Adrenal gland (tissue), 5 donors: ENCODE measurements at regions not wholly inside any gene's neighbourhood (a gene's known extent, or its start where the extent isn't known, plus 50 kb on each side); places are given as distances from the start of the nearest gene placed in this dataset.

Source experiments
- POLR2A ChIP-seq, 2 donors: fragments of 450-650 bp; IDR thresholded peaks; one replicate each; pipeline ENCODE4 v1.6.1; 2017; ENCODE audit warnings: antibody characterized with exemption in 2 of 2, mild to moderate bottlenecking in 2 of 2, moderate library complexity in 1 of 2
- TF ChIP-seq, protein P1 (sequence below), 6 experiments: fragments of 450-650 bp in 4 of 6; fragments of 200-600 bp in 2 of 6; sonication (generic) in 1 of 6; IDR thresholded peaks; 1 replicate in 5 of 6; 2 replicates in 1 of 6; pipeline versions ENCODE4 v1.5.1 to v1.8.0; 2016 to 2021; ENCODE audit warnings: antibody characterized with exemption in 6 of 6, mild to moderate bottlenecking in 2 of 6, moderate library complexity in 1 of 6
- donor health status: DM: no; HTN: no; CAD: no.

DNA sequence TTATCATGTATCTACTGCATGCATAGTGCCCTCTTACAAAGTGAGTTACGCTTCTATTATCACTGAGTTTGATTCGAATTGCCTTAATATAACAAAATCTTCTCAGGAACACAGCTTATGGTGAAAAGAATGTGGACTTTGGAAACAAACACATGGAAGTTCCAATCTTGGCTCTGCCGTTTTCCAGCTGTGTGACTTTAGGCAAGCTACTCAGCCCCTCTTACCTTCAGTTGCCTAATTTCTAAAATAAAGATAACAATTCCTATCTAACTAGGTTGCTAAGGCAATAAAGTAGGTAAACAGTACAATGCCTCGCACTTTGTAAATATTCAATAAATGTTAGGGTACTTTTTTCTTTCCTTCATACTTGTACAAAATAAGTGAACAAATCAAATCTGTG is 104.0 kb upstream of the GRIA3 start:
- TF ChIP-seq, protein P1, sequence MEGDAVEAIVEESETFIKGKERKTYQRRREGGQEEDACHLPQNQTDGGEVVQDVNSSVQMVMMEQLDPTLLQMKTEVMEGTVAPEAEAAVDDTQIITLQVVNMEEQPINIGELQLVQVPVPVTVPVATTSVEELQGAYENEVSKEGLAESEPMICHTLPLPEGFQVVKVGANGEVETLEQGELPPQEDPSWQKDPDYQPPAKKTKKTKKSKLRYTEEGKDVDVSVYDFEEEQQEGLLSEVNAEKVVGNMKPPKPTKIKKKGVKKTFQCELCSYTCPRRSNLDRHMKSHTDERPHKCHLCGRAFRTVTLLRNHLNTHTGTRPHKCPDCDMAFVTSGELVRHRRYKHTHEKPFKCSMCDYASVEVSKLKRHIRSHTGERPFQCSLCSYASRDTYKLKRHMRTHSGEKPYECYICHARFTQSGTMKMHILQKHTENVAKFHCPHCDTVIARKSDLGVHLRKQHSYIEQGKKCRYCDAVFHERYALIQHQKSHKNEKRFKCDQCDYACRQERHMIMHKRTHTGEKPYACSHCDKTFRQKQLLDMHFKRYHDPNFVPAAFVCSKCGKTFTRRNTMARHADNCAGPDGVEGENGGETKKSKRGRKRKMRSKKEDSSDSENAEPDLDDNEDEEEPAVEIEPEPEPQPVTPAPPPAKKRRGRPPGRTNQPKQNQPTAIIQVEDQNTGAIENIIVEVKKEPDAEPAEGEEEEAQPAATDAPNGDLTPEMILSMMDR (IDR thresholded peaks at IDR 0.05) = no peak
- TF ChIP-seq POLR2A (IDR thresholded peaks at IDR 0.05) = no peak
